NOMO-1 (cell line): ENCODE measurements at regions not wholly inside any gene's neighbourhood (a gene's known extent, or its start where the extent isn't known, plus 50 kb on each side); places are given as distances from the start of the nearest gene placed in this dataset.

Experiments
- DNase-seq, 2 experiments: peaks; one replicate each; lab custom pipeline; 2025; ENCODE audit not compliant: unreplicated experiment in 2 of 2; lab: John Stamatoyannopoulos, UW

DNA sequence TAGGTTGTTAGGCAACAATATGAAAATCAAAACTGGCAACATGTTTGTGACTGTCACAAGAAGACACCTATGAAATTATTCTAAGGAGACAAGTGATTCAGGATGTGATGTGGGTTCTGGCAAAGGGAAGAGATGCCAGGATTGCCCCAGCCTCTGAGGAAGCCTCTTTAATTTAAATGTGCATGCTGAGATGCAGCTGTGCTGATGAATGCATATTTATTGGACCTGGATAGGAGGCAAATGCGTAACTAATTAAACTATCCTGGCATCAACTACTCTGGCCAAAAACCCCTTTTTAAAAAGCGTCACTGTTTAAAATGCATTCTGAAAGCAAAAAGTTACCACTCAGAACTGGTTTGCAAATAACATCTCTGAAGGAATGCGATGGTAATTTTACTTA is 176.5 kb upstream of the DPH6 start:
- no peak for DNase-seq

GRCh38 chr15:35723120-35723847 is 177.3 kb upstream of the DPH6 start:
- DNase-seq = no peak

DNA sequence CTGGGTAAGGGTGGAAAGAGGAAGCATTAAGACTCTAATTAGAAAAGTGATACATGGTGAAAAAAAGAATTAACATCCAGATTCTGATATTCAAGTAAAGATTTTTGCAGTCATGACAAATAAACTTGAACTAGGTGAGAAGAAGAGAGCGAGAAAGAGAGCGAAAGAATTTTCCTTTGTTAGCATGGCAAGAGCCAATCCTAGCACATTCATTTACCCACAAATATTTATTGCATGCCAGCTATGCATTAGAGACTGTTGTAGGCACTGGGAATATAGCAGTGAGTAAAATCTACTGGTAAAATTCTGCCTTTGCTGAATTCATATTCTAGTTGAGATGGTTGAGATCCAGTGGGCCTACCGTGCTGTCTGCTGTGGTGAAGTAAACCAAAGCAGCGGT is 177.9 kb upstream of the DPH6 start:
- DNase-seq = no peak

GRCh38 chr15:35724626-35725025 is 178.7 kb upstream of the DPH6 start:
- no peak for DNase-seq

- DNase-seq = no peak
Measured at GRCh38 chr15:35725353-35725752, 179.4 kb upstream of the DPH6 start.

DNA sequence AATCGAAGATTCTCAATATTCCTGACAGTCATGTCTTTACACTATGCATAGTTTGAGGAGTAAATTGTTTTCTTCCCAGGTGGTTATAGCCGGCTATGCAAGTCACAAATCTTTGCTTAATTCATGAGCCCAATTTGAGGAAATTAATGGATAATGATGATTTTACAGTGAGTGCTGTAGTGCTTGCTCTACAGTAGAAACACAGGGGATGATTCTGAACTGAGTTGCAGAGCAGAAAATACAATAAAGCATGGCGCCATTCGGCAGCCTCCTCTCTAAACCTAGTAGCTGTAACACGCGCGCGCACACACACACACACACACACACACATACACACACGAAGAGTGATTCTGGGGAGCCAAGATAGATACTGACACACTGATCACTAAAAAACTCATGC is 181.7 kb upstream of the DPH6 start:
- DNase-seq = no peak

GRCh38 chr15:35728219-35728940 is 182.4 kb upstream of the DPH6 start:
- DNase-seq = no peak

- no peak for DNase-seq
Measured at GRCh38 chr15:35736150-35736549, 190.2 kb upstream of the DPH6 start.

GRCh38 chr15:35737441-35737840 is 191.5 kb upstream of the DPH6 start:
- no peak for DNase-seq

DNA sequence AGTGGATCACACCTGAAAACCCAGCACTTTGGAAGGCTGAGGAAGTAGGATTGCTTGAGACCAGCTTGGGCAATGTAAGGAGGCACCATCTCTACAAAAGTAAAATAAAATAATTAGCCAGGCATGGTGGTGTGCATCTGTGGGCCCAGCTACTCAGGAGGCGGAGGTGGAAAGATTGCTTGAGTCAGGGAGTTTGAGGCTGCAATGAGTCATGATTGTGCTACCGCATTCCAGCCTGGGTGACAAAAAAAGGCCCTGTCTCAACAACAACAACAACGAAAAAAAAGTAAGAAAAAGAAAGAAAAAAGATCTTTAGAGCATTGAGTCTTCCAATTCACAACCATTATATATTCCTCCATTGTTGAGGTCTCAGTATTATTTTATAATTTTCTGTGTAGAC is 192.4 kb upstream of the DPH6 start:
- no peak for DNase-seq

GRCh38 chr15:35740761-35741160 is 194.8 kb upstream of the DPH6 start:
- DNase-seq = no peak

- no peak for DNase-seq
Measured at GRCh38 chr15:35741395-35741794, 195.4 kb upstream of the DPH6 start.

GRCh38 chr15:35741881-35742280 is 195.9 kb upstream of the DPH6 start:
- no peak for DNase-seq

DNA sequence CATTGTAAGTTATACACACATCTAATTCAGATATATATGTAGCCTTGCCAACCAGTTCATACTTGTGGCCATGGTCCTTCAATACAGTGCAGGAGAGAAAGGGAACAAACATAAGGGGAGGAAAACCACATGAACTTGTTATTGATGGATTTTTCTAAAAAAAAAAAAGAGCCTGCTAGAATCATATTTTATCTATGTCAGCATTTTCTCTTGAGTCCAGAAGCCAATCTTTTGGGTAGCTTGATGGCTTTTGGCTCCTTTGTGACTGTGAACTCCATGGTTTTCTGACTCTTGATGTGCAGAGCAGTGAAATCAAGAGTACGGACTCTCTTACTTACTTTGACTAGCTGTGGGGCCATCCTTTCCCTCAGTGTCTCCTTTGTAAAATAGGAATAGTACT is 197.4 kb upstream of the DPH6 start:
- no peak for DNase-seq

GRCh38 chr15:35746121-35746520 is 200.2 kb upstream of the DPH6 start:
- DNase-seq = no peak

DNA sequence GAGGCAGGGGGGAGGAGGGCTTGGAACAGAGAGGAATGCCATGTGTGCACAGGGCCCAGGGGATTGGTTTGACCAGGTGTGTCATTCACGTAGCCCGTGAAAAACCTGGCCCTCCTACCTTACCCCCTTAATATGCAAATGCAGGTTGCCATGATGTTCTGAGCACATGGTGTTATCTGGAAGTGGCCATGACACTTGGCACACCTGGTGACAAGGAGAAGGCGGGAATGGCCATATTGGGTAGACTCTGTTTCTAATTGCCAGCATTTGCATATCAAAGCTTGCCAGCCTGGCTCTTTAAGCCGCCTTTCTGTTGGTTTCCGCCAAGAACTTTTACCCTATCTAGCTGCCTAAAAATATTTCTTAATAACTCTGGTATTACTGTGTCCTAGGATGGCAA is 202.1 kb upstream of the DPH6 start:
- DNase-seq = no peak

DNA sequence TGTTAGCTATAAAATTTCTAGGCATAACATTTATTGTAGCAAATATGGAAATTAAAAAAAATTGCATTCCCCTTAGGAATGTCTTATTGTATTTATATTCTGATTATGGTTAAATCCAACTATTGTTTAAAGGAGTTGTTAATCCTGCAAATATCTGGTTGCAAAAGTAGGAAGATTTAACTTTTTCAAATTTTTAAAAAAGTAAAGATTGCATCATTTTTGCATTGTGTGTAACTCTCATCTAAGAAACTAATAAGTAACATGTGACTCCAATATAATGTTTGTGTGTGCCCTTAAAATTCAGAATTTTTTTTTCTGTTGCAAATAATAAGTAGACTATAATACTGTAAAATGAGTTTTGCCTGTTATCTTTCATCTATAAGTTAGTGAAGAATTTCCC is 204.1 kb upstream of the DPH6 start:
- no peak for DNase-seq

GRCh38 chr15:35751413-35752133 is 205.6 kb upstream of the DPH6 start:
- DNase-seq = peak; percentile 9 to 13

- DNase-seq = no peak
Measured at GRCh38 chr15:35752134-35752466, 206.1 kb upstream of the DPH6 start.

DNA sequence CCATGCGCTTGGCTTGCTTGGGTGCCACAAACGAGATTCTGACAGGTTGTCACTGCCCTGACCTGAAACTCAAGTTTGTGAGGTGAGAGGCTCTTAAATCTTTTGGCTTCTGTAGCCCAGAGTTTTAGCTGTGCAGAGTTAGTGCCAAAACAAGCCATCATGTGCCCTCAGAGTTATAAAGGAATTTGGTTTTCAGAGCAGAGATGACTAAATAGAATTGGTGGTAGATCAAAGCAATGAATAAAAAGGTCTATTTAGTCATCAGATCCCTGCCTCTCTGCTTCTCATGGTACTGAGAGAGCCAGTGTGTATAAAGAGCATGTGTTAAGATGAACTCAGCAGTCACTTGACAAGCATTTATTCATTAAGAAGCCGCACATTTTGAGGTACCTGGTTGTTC is 207.5 kb upstream of the DPH6 start:
- DNase-seq = no peak

DNA sequence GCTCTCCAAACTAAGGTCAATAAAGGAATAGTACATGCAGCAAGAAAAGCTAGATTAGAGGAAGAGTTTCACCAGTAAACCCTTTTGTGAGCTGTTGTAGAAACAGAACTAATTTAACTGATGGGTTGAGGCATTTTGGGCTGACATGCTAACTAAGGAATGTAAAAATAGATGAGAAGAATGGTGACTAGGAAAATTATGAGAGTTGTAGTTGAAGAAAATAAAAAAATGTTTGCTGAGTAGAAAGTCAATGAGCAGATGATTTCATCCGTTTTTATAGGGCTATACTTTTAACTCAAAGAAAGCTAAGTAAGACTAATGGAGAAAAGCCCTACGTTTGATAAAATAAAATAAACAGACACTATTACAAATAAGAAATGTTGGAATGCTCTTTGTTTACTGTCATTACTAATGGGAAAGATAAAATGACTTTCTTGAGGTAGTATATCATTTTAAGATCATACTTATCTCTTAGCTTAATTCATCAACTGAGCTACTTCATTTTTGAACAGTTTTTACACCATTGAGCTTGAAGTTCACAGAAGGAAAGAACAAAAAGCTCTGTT is 209.4 kb upstream of the DPH6 start:
- DNase-seq = no peak

DNA sequence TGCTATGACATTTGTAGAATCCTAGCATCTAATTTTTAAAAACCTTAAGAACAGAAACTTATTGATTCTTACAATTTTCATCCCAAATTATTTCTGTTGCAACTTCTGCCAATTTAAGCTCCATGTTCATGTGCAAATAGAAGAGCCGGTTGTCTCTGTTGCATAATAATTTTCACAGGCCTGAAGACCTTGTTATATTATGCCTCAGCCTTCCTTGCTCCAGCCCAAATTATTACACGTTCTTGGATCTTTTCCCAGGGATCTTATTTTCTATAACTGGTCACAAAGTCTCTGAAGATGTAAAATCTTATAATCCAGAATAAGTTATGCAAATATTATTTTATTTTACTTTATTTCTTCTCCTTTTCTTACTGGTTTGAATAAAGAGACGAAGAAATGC is 210.7 kb upstream of the DPH6 start:
- DNase-seq = no peak
